NCI-H226 (cell line): ENCODE measurements at regions not wholly inside any gene's neighbourhood (a gene's known extent, or its start where the extent isn't known, plus 50 kb on each side); places are given as distances from the start of the nearest gene placed in this dataset.
"Not testable (repeated sequence)": the region's sequence is repeated elsewhere in the genome, so short reads cannot be mapped to it uniquely, and the experiment has no call there.

Experiments
- DNase-seq: peaks from one replicate; pipeline ENCODE4 v3.0.0-alpha.2; 2015

GRCh38 chr14:106721926-106722325 is 1195.5 kb downstream of the TMEM121 start:
- DNase-seq = not testable (repeated sequence)

DNA sequence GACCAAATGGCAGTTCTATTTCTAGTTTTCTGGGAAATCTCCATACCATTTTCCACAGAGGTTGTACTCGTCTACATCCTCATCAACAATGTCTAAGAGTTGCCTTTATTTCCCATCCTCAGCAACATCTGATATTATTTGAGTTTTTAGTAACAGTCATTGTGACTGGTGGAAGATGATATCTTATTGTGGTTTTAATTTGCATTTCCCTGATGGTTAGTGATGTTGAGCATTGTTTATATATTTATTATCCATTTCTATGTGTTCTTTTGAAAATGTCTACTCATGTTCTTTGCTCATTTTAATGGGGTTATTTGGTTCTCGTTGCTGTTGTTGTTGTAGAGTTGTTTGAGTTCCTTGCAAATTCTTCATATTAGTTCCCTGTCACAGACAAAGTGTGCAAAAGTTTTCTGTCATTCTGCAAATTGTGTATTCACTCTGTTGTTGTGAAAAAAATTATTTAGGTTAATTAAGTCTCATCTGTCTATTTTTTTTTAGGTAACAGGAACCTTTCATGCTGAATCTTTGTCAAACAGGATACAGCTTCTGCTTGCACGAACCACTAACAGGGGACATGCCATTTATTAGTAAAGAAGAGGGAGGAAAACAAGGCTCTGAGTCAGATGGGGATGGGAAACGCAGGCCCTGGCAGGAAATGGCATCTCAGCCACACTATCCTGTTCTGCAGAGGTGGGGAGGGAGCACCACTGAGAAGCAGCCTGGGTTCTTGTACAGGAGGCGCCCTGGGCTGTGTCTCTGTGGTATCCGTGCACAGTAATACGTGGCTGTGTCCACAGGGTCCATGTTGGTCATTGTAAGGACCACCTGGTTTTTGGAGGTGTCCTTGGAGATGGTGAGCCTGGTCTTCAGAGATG is 1196.7 kb downstream of the TMEM121 start:
- DNase-seq = not testable (repeated sequence)

- DNase-seq = not testable (repeated sequence)
These were observed 1201.6 kb downstream of the TMEM121 start for GRCh38 chr14:106727962-106728361.

- DNase-seq = no peak
These were observed 1202.2 kb downstream of the TMEM121 start for GRCh38 chr14:106728611-106729010.

DNA sequence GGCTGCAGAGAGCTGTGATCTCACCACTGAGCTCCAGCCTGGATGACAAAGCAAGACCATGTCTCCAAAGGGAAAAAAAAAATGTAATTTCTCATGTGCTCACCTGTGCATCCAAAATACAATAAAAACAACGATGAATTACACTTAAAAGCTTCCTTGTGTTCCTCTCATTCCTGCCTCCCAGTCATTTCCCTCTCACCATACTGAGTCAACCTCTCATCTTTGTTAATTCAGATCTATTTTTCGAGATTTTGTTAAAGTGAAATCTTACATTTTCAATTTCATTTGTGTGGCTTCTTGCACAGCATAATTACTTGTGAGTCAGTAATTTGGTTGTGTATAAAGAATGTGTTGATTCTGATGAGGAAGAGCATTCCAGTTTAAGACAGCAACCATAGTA is 1203.2 kb downstream of the TMEM121 start:
- no peak for DNase-seq

DNA sequence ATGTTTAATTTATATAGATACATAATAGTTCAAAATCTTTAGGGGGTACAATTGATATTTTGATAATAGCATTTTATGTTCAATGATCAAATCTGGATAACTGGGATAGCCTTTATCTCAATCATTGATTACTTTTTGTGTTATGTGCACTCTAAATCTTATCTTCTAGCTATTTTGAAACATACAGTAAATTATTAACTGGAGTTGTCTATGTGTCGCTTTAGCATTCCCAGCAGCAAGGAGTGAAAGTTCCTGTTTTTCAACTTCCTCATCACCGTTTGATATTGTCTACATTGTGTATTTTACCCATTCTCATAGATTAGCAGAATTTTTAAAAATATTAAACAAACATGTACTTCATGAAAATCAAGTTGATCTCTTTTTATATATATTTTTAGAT is 1207.4 kb downstream of the TMEM121 start:
- no peak for DNase-seq

GRCh38 chr14:106737021-106737420 is 1210.6 kb downstream of the TMEM121 start:
- DNase-seq = no peak

DNA sequence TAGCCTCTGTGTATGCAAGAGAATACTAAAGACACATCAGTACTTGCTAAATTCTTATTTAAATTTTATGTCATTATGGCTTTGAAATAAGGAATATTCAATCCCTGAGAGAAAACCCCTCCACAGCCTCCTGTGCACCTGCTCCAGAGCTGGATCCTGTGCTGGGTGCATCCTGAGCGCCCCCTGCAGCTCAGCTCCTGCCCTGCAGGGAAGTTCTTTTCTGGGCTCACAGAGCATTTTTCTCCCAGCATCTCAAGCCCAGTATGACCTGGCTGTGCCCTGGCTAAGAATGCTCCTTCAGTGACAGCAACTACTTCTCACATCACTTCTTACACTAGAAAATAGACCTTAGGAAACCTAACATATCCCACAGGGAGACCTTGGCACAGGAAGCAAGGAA is 1211.7 kb downstream of the TMEM121 start:
- DNase-seq = no peak

- not testable (repeated sequence) for DNase-seq
These were observed 1212.3 kb downstream of the TMEM121 start for GRCh38 chr14:106738598-106739258.

- not testable (repeated sequence) for DNase-seq
These were observed 1214.9 kb downstream of the TMEM121 start for GRCh38 chr14:106741086-106741827.

DNA sequence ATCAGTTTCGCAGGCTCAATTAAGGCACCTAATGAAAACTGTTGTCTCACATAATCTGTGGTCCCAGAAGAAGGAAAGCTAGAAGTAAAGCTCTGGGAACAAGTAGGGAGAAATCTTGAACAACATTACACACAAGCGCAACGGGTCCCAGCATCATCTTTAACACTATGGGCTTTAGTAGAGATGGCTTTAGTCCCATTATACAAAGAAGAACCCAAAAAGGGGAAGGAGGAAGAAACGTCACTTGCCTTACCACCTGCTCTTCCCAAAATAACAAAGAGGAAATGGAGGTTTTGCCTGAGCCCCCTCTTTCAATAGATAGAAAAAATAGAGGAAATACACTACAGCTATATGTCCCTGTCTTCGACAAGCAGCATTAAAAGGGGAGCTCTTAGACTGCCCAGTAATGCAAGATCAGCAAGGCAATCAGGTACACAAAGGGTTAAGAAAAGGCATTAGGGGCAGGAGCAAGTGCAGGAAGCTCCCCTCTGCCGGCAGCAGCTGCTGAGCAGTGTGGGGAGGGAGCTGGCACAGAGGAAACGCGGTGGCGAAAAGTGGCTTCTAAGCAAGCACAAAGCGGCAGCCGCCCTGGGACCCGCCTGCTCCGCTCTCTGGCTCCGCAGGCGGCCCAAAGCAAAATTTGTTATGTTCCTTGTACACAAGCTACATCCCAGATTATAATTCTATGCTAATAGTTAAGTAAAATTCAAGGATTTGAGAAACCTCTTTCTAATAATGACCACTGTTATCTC is 1218.8 kb downstream of the TMEM121 start:
- not testable (repeated sequence) for DNase-seq

GRCh38 chr14:106750089-106750488 is 1223.7 kb downstream of the TMEM121 start:
- DNase-seq = not testable (repeated sequence)

DNA sequence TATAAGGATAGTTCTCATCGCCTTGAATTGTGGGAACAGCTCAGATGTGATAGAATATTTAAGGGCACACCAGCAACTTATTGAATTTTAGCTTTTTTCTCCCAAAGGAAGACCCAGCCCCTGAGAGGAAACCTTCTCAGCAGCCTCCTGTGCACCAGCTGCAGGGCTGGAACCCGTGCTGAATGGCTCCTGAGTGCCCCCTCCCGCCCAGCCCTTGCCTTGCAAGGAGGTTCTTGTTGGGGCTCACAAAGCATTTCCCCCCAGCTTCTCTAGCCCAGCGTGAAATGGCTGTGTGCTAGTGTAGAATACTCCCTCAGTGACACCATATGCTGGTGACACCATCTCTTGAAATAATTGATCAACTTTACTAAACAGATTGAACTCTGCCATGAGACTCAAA is 1227.4 kb downstream of the TMEM121 start:
- not testable (repeated sequence) for DNase-seq

DNA sequence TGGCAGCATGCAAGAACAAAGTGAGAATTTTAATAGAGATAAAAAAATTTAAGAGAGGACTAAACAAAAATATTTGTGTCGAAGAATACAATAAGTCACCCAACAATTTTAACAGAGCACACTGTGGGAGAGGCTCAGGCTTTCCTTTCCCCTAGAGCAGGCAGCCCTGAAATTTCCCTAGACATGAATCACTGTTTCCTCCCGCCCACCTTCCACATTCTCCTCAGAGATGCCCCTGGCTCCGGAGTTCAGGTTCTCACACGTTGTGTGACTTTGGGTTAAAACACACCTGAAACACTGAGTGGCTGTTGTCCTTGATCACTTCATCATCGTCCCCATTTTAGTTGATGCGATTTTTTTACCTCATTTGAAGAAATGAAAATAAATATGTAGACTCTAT is 1231.1 kb downstream of the TMEM121 start:
- not testable (repeated sequence) for DNase-seq

DNA sequence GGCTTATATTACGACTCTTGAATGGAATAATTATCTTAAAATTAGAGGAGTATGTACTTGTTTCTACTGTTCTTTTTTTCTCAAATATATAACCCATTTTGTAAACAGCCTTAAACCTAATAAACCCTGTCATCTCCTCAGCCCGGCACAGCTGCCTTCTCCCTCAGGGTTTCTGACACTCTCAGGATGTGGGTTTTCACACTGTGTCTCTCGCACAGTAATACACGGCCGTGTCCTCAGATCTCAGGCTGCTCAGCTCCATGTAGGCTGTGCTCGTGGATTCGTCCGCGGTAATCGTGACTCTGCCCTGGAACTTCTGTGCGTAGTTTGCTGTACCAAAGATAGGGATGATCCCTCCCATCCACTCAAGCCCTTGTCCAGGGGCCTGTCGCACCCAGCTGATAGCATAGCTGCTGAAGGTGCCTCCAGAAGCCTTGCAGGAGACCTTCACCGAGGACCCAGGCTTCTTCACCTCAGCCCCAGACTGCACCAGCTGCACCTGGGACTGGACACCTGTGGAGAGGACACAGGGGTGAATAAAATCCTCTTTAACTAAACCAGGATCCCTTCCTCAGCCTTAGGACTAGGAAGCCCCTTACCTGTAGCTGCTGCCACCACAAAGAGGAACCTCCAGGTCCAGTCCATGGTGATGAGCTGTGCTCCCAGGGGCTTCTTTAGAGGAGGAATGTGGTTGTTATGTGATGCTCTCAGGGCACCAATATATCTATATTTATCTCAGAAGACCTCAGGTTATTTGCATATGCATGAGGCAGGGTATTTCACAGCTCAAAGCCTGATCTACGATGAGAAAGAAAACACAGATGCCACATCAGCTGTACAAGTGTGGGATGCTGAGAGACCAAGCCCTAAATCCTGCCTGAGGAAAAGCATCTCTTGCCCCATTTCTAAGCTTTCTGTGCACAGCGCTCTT is 1235.8 kb downstream of the TMEM121 start:
- not testable (repeated sequence) for DNase-seq

DNA sequence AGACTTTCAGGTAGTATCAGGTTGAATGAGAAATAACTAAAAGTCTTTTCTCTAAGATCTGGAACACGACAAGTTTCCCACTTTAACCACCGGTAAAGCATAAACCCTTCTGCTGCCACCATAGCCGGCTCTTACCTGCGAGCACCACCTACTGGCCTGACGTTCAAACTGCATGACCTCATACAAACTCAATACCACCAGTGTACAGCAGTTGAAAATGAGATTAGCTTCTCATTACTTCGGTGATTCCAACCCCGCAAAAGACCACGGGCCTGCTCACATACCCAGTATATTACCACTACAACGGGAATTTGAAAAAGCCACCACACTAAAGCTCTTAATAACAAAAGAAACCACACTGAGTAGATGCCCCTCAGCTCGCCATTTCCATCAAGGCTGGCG is 1238.6 kb downstream of the TMEM121 start:
- DNase-seq = not testable (repeated sequence)

DNA sequence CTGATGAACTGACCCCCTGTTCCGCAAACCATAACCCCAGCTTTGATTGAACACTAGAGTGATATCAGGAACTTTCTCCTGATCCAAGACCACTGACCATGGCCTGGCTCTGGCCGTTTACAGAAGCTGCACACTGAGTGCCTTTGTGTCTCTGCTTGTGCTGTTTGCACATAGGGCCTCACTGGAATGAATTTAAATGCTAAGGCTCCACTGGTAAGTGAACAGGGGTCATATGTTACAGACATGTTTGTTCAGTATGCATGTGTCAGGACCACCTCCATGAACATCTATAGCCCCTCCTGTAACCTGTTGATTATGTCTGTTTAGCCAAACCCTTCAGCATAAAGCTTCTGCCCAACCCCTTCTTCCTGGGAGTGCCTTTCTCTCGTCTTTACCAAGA is 1239.8 kb downstream of the TMEM121 start:
- no peak for DNase-seq

- not testable (repeated sequence) for DNase-seq
These were observed 1240.3 kb downstream of the TMEM121 start for GRCh38 chr14:106766551-106767277.

DNA sequence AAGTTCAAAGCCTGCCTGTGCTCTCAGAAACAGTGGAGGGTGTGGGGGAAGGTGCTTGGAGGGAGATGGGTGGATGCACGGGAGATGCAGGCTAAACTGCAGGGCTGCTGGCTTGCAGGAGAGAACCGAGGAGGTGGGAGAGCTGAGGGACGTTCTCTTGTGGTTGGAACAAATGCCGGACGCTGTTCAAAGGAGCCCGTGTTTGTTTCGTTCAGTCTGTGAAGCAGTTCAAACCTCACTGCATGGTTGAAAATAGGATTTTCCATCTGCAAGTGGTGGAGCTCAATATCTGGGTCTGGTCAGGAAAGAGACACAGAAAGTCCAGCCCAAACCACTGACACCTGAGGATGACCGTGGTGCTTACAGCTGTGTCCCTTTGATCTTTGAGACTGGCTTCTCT is 1241.8 kb downstream of the TMEM121 start:
- not testable (repeated sequence) for DNase-seq

DNA sequence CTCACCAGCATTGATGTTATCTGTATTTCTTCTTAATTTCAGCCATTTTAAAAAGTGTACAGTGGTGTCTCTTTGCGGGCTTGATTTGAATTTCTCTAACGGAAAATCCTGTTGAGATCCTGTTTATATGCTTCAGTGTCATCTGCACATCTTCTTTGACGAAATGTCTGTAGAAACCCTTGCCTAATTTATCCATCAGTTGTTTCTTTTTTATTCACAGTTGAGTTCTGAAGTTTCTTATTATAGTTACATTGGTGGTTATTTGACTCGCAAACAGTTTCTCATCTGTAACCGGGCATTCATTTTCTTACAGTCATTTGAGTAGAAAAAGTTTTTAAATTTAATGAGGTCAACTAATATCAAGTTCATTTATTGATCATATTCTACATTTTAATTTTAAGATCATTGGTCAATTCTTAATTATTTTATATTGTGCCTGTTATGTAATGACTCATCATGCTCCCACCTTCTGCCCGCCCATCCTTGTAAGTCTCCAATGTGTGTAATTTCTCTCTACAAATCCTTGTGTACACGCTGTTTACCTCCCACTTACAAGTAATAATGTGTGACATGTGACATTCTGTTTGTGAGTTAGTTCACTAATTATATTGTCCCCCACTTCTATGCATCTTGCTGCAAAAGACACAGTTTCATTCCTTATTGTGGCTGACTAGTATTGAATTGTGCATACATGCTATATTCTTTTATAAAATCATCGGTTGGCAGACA is 1242.8 kb downstream of the TMEM121 start:
- not testable (repeated sequence) for DNase-seq
